ENCODE measurements at regions not wholly inside any gene's neighbourhood (a gene's known extent, or its start where the extent isn't known, plus 50 kb on each side); places are given as distances from the start of the nearest gene placed in this dataset.

GRCh38 chr14:86619726-86620125 is 1089.8 kb downstream of the FLRT2 start (continued):
- TF ChIP-seq ZBTB11 (CRISPR knock-in tag; IDR thresholded peaks at IDR 0.05): no peak
- no peak for TF ChIP-seq TBL1XR1 (IDR thresholded peaks at IDR 0.05; ENCODE audit: low read depth, low read length)

GRCh38 chr14:86613786-86614185 is 1083.8 kb downstream of the FLRT2 start:
- no peak overlapping the region for H3K4me3 ChIP-seq
- CTCF ChIA-PET: interaction anchor here (0.7 to 1.5 kb wide), 2 partner anchors 9 to 11 kb away, joined by 3 to 4 read pairs; no protein-coding TSS in a partner anchor
- H3K36me3 ChIP-seq (ENCODE audit: control insufficient read depth in 2 of 2, insufficient read depth in 2 of 2, low read length in 1 of 2): no peaks in the 10 kb centered on the region
- no peak overlapping the region for H3K4me2 ChIP-seq (ENCODE audit: control insufficient read depth, insufficient read depth)
- no peaks in the 10 kb centered on the region for H3K27me3 ChIP-seq (replicated peaks in 1 of 2; ENCODE audit: control insufficient read depth in 2 of 2, insufficient read depth in 2 of 2, low read length in 1 of 2)
- no peak overlapping the region for H2AFZ ChIP-seq (ENCODE audit: control insufficient read depth, low read depth, low read length)
- no peak for ATAC-seq
- no peak overlapping the region for H3K27ac ChIP-seq (ENCODE audit: control insufficient read depth, insufficient read depth)
- no peaks in the 10 kb centered on the region for H4K20me1 ChIP-seq (ENCODE audit: control insufficient read depth, insufficient read depth)
- no peaks in the 10 kb centered on the region for H3K9me3 ChIP-seq (replicated peaks; ENCODE audit: control insufficient read depth, insufficient read depth, low read length)
- no peaks in the 10 kb centered on the region for H3K79me2 ChIP-seq (ENCODE audit: control insufficient read depth, insufficient read depth, low read length)
- no TSS peak for BruUV-seq (replicated peaks)
- 6% methylated on average over 1 of the region's 1 CpG for WGBS (ENCODE audit: insufficient coverage, insufficient replicate concordance, low lambda C conversion rate, missing lambda C conversion rate)
- POLR2A ChIA-PET: interaction anchor here (0.6 kb wide), 1 partner anchor 152 kb away, joined by 3 read pairs; no protein-coding TSS in a partner anchor
- in situ Hi-C loops (cut with MboI) (no loop called here), intact Hi-C loops (cut with micrococcal nuclease; ENCODE audit: unreplicated experiment) (no loop called here)
- DNase-seq (ENCODE audit: low read depth, low spot score): no peak
- RAD21 ChIA-PET (ENCODE audit: unreplicated experiment): no interaction called here
- FAIRE-seq: no peak
- SMC1A ChIA-PET (ENCODE audit: uncharacterized antibody, unreplicated experiment): no interaction called here
- no peaks in the 10 kb centered on the region for H3K4me1 ChIP-seq (ENCODE audit: control insufficient read depth, insufficient read depth, low read length)
- no peak overlapping the region for H3K9ac ChIP-seq (ENCODE audit: control insufficient read depth, insufficient read depth, low read length)
- TF ChIP-seq GABPA (IDR thresholded peaks at IDR 0.05; ENCODE audit: low read depth) (no peak), PBX3 (IDR thresholded peaks at IDR 0.05; ENCODE audit: insufficient replicate concordance, low read depth, low read length) (no peak), CHD4 (IDR thresholded peaks at IDR 0.05) (no peak), STAT3 (IDR thresholded peaks at IDR 0.05; ENCODE audit: low read depth, low read length) (no peak), EP300 (IDR thresholded peaks at IDR 0.05; ENCODE audit: borderline replicate concordance in 1 of 2, control insufficient read depth in 1 of 2, low read depth in 2 of 2, low read length in 2 of 2) (no peak), TBL1XR1 (IDR thresholded peaks at IDR 0.05; ENCODE audit: low read depth, low read length) (no peak), SUZ12 (IDR thresholded peaks at IDR 0.05; ENCODE audit: unreplicated experiment) (no peak), MTA3 (IDR thresholded peaks at IDR 0.05; ENCODE audit: borderline replicate concordance, low read length) (no peak), BRCA1 (IDR thresholded peaks at IDR 0.05; ENCODE audit: low read depth, low read length) (no peak), SP1 (IDR thresholded peaks at IDR 0.05; ENCODE audit: low read depth, low read length) (no peak), PAX8 (IDR thresholded peaks at IDR 0.05) (no peak), NRF1 (conservative IDR thresholded peaks at IDR 0.05; ENCODE audit: low read depth, low read length) (no peak), ATF2 (IDR thresholded peaks at IDR 0.05; ENCODE audit: low read length) (no peak)
